ENCODE measurements at regions not wholly inside any gene's neighbourhood (a gene's known extent, or its start where the extent isn't known, plus 50 kb on each side); places are given as distances from the start of the nearest gene placed in this dataset.

DNA sequence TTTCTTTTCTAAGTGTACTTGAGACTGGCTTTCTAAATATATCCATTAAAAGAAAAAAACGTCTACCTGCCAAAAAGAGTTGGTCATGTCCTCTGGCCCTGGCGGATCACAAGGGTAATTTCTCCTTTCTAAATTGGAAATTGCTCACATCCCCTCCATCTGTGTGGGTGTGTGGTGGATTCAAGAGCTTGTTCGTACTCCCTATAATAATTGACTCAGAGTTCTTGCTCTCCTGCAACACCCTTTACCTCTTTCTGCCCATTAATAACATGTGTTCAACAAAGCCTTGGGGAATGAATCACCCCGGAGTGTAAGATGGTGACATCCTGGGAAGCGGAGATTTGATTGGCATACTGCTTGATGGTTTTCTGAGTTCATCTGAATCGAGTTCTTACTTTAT lies 263.8 kb downstream of the ALDH8A1 start:
- no peak overlapping the region for H2BK15ac ChIP-seq (ENCODE audit: low read length)
- POLR2A ChIA-PET (ENCODE audit: partially characterized antibody), result no interaction called here
- CTCF ChIA-PET (ENCODE audit: partially characterized antibody), result no interaction called here
- H2AFZ ChIP-seq (ENCODE audit: low read length), result no peak overlapping the region
- 86% methylated on average over 6 of the region's 6 CpGs; no CpG with 5 or more reads in 1 of the 2 experiments for WGBS, 2 experiments (ENCODE audit: extremely low coverage in 1 of 2, insufficient coverage in 1 of 2, insufficient read length in 1 of 2, insufficient replicate concordance in 2 of 2, low coverage in 1 of 2, low lambda C conversion rate in 2 of 2, missing lambda C conversion rate in 1 of 2)
- H3K79me2 ChIP-seq (ENCODE audit: control insufficient read depth in 1 of 2, insufficient read depth in 2 of 2, low read length in 2 of 2), result no peaks in the 10 kb centered on the region
- no peak overlapping the region for H2BK20ac ChIP-seq (ENCODE audit: low read length)
- H3K9me3 ChIP-seq (ENCODE audit: insufficient read depth in 2 of 2, low read depth in 1 of 2, low read length in 1 of 2), result no peaks in the 10 kb centered on the region
- H3K56ac ChIP-seq (replicated peaks; ENCODE audit: insufficient read length, low read depth, low read length), result no peak overlapping the region
- H3K27ac ChIP-seq (ENCODE audit: low read depth, low read length), result no peak overlapping the region
- no peaks in the 10 kb centered on the region for H3K79me1 ChIP-seq (ENCODE audit: low read depth, low read length)
- no peak overlapping the region for H3K9ac ChIP-seq (replicated peaks in 1 of 4; ENCODE audit: extremely low read depth in 1 of 4, low read depth in 3 of 4, low read length in 3 of 4)
- no peak overlapping the region for H2AK5ac ChIP-seq (ENCODE audit: low read depth, low read length)
- H3K4me3 ChIP-seq (ENCODE audit: extremely low read depth in 1 of 4, insufficient read depth in 2 of 4, low read depth in 3 of 4, low read length in 4 of 4), result no peak overlapping the region
- no peak overlapping the region for H2BK12ac ChIP-seq (ENCODE audit: low read depth, low read length)
- no peak overlapping the region for H4K8ac ChIP-seq (ENCODE audit: extremely low read depth, insufficient read depth, low read length)
- H3K23me2 ChIP-seq (ENCODE audit: low read depth, low read length), result no peaks in the 10 kb centered on the region
- H3K4me1 ChIP-seq (replicated peaks in 1 of 4; ENCODE audit: control insufficient read depth in 3 of 4, insufficient read depth in 4 of 4, low read length in 3 of 4), result no peaks in the 10 kb centered on the region
- no peak for DNase-seq (ENCODE audit: low read depth in 1 of 2, low spot score in 2 of 2)
- H3K36me3 ChIP-seq (ENCODE audit: control insufficient read depth in 2 of 4, insufficient read depth in 4 of 4, low read length in 3 of 4), result no peaks in the 10 kb centered on the region
- no peaks in the 10 kb centered on the region for H3K27me3 ChIP-seq (replicated peaks in 1 of 4; ENCODE audit: control insufficient read depth in 3 of 4, extremely low read depth in 1 of 4, insufficient read depth in 3 of 4, low read length in 3 of 4)
- H4K20me1 ChIP-seq (replicated peaks in 1 of 2; ENCODE audit: control insufficient read depth in 1 of 2, insufficient read depth in 2 of 2, low read length in 2 of 2), result no peaks in the 10 kb centered on the region
- no peak overlapping the region for H4K91ac ChIP-seq (replicated peaks; ENCODE audit: insufficient read length, low read length)
- no peak for FAIRE-seq
- H3K14ac ChIP-seq (ENCODE audit: insufficient read length), result no peak overlapping the region
- H2BK5ac ChIP-seq (ENCODE audit: low read depth, low read length), result no peak overlapping the region
- no peak overlapping the region for H3K23ac ChIP-seq (ENCODE audit: insufficient read length)
- no peak overlapping the region for H3K4me2 ChIP-seq (ENCODE audit: insufficient read depth in 1 of 2, low read depth in 2 of 2, low read length in 2 of 2)
- H3K18ac ChIP-seq (ENCODE audit: extremely low read depth, low read length), result no peak overlapping the region
- no peak overlapping the region for H4K5ac ChIP-seq (ENCODE audit: insufficient read length, low read depth, low read length)
- no peak overlapping the region for H2BK120ac ChIP-seq (replicated peaks; ENCODE audit: low read depth, low read length)
- H3K4ac ChIP-seq (replicated peaks; ENCODE audit: insufficient read length, low read depth, low read length), result no peak overlapping the region
- TF ChIP-seq, protein P1, sequence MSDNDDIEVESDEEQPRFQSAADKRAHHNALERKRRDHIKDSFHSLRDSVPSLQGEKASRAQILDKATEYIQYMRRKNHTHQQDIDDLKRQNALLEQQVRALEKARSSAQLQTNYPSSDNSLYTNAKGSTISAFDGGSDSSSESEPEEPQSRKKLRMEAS (IDR thresholded peaks at IDR 0.05), result no peak
- TF ChIP-seq RNF2 (IDR thresholded peaks at IDR 0.05; ENCODE audit: borderline replicate concordance, low read depth, low read length, missing control alignments, poor library complexity, severe bottlenecking) (no peak), YY1 (IDR thresholded peaks at IDR 0.05; ENCODE audit: low read depth, low read length) (no peak), ATF3 (IDR thresholded peaks at IDR 0.05; ENCODE audit: insufficient read depth, low read depth, low read length) (no peak), RAD21 (IDR thresholded peaks at IDR 0.05 in 1 of 2, conservative IDR thresholded peaks at IDR 0.05 in 1 of 2; ENCODE audit: low read depth in 2 of 2, low read length in 2 of 2) (no peak), HDAC2 (IDR thresholded peaks at IDR 0.05; ENCODE audit: borderline replicate concordance in 1 of 2, low read depth in 2 of 2, low read length in 2 of 2) (no peak), KDM1A (IDR thresholded peaks at IDR 0.05; ENCODE audit: borderline replicate concordance, low read length) (no peak), EP300 (IDR thresholded peaks at IDR 0.05; ENCODE audit: borderline replicate concordance in 1 of 2, low read depth in 2 of 2, low read length in 2 of 2) (no peak), POU5F1 (IDR thresholded peaks at IDR 0.05; ENCODE audit: low read depth, low read length) (no peak), CTBP2 (IDR thresholded peaks at IDR 0.05; ENCODE audit: borderline replicate concordance, insufficient read depth, insufficient read length, low read length) (no peak), SP2 (IDR thresholded peaks at IDR 0.05; ENCODE audit: low read length) (no peak), BACH1 (IDR thresholded peaks at IDR 0.05; ENCODE audit: low read length) (no peak), ASH2L (IDR thresholded peaks at IDR 0.05; ENCODE audit: low read length) (no peak)
